Effector CD8-positive, alpha-beta T cell (primary cell): ENCODE measurements at regions not wholly inside any gene's neighbourhood (a gene's known extent, or its start where the extent isn't known, plus 50 kb on each side); places are given as distances from the start of the nearest gene placed in this dataset.

Experiments used
- DNase-seq: peaks from one replicate; lab custom pipeline; 2025; lab: John Stamatoyannopoulos, UW

DNA sequence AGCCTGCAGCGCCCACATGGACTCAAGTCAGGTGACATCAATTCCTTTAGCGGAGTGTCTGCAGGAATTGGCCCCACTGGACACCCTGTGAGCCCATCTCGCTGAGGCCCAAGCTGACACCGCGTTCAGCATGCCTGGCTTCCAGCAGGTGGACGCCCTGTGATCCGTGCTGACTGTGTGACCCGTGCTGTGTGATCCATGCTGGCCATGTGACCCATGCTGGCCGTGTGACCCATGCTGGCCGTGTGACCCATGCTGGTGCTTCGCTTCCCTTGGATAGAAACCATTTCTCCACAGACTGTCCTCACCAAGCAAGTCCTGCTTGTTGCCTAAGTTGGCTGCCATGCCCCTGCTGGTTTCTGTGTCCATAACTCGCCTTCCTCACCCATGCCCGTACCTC lies 392.1 kb downstream of the BRD1 start:
- no peak for DNase-seq

DNA sequence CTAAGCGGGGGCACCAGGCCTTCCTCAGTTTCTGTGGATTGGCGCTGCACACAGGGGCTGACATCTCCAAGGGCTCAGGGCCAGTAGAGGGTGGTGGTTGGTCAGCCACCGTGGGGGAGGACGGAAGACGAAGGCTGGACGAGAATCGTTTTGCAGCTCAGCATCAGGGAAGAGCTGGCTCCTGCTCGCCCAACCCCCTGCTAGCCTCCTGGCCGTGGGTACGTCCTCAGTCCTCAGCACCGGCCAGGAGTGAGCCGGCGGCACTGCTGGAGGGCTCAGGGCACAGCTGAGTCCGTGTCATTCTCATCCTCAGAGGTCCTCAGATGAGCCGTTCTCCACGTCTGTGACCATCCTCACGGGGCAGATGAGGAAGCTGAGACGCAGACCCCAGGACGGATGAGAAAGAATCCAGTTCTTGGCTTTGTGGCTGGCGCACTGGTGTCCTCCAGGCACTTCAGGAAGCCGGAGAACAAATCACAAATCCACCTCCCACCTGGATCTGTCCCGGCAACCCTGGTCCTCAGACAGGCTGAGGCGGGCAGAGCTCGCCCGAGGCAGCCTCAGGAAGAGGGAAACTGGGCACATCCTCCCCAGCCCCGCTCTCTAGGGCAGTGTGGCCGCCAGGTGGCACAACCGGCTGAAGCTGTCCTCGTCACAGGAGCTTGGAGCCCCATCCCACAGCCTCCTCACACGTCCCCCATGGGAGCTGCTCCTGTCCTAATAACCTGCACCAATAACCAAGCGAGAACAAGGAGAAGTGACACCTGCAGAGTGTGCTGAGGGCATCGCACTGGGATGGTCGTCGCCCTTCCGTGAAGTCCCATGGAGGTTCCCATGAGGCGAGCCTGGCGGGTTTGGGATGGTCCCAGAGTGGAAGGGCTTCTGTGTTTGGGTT lies 393.7 kb downstream of the BRD1 start:
- no peak for DNase-seq

DNA sequence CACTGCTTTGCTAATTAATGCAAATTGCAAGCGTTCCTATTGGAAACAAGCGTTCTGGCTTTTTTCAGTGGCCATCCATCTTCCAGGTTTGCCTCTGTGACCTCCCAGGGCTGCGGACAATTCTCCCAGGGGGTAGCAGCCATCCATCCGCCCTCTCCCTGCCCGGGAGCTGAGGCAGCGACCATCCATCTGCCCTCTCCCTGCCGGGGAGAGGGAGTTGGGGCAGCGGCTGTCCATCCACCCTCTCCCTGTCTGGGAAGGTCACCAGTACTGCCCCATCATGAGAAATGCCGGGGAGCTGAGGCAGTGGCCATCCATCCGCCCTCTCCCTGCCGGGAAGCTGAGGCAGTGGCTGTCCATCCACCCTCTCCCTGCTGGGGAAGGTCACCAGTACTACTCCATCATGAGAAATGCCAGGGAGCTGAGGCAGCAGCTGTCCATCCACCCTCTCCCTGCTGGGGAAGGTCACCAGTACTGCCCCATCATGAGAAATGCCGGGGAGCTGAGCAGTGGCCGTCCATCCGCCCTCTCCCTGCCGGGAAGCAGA lies 394.7 kb downstream of the BRD1 start:
- DNase-seq = no peak

DNA sequence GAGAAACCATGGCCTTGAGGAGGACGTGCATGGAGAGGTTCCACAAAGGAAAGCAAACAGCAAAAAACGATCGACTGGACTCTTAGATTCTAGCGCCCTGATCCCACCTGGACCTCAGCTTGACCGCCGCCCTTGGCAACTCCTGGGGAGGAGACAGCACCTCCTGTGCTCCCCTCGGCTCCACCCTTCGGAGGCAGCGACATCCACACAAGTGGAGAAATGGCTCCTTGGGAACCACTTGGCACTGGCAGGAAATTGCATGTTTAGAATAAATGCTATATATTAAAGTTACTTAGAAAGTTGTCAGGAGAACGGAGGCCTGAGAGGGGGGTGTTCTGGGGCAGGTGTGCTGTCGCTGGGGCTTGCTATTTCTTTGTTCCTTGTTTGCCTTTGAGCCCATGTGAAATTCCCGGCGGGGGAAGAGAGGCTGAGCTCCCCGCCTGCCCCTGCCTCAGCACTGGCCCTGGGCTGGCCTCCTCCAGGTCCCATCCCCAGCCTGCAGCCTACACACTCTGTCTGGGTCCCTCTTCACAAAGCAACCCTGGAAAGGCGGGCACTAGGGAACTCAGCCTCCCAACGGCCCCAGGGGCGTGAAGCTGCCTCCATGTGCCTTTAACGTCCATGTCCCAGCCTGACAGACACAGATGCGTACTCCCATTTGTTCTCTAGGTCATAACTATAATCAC lies 395.3 kb downstream of the BRD1 start:
- no peak for DNase-seq

DNA sequence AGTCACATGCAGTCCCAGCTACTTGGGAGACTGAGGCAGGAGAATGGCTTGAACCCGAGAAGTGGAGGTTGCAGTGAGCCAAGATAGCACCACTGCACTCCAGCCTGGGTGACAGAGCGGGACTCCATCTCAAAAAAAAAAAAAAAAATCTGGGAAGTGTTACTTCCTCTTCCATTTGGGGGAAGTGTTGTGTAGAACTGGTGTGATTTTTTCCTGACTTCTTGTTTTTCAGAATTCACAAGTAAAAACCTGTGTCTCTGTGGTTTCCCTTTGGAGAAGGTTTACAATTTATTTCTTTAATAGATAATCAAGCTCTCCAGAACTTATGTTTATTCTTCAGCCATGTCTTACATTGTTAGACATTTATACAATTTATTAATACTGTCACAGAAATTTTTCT lies 396.1 kb downstream of the BRD1 start:
- no peak for DNase-seq

DNA sequence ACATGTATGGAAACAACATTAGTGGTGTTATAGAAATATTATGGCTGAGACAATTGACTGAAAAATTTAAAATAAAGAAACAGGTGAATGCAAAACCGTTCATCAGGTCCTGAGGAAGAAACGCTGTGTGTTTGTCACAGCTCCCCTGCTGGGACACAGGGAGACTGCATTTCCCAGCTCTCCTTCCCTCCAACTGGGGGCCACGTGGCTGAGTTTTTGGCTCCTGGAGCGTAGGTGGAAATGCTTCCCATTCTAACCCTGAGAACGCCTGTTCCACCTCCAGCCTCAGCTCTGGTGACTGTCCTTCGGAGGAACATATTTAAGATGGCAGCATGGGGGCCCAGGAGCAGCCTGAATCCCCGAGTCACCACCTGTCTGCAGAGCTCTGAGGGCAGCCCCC lies 398.6 kb downstream of the BRD1 start:
- no peak for DNase-seq

DNA sequence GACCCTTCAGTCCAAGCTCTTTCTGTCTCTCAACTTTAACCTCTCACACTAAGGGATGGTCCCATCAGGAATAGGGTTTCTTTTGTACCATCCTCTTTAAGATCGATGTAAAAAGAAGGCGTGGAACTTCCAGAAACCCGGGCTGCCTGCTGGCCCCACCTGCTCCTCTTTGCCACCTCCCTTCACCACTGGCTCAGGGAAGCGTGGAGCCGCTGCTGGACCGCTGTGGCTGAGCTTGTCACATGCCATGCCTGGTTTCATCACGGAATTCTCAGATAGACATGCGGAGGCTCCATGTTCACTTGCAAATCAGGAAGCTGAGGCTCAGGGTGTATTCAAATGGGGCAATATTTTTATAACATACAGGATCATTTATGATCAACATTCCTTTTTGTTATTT lies 399.7 kb downstream of the BRD1 start:
- no peak for DNase-seq

DNA sequence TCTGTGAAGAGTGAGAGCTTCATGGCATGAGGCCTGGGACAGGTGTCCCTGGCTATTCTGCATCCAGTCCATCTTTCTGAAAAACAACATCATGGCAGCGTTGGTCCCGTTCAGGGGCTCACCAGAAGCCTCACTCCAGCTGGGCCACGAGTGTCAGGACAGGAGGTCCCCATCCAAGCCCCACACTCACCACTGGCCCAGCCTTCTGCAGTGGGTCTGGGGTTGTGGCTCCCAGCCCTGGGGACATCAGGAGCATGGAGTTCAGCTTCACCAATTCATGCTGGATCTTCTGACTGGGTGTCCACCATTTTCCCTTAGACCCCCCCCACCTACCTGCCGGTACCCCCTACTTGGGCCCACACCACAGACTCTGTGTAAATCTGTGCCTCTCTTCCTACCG lies 400.3 kb downstream of the BRD1 start:
- DNase-seq = no peak

DNA sequence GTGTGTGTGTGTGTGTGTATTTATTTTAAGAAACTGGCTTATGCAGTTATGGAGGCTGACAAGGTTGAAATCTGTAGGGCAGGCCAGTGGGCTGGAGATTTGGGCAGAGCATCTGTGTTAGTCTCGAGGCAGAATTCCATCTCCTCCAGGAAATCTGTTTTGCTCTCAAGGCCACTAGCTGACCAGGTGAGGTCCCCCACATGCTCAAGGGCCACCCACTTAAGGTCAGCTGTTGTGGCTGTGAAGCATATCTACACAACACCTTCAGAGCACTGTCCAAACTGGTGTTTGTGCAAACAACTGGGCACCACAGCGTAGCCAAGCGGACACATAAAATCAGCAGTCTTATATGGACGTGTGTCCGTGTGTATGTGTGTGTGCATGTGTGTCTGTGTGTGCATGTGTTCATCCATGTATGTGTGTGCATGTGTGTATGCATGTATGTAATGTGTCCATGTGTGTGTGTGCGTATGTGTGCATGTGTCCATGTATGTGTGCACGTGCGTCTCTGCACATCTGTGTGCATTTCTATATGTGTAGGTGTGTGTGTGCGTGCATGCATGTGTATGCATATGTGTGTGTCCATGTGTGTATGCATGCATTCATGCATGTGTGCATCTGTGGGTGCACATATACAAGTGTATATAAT lies 400.9 kb downstream of the BRD1 start:
- DNase-seq = no peak

DNA sequence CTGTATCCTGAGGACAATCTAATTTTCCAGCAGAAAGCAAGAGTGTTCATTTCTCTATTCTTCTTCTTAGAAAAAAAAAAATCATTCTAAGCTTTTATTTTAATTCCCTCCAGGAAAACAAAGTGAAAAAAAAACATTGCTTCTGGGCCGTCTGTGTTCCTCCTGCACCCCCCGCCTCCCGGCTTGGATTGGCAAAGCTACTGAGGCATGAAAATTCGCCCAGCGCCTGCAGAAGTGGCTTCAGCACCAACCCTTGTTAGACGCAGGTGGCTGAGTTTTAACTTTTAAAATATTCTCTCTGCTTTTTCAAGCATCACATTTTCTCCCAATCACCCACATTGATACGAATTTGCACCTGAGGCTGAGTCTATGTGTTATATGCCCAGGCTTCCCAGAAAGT lies 401.6 kb downstream of the BRD1 start:
- no peak for DNase-seq

DNA sequence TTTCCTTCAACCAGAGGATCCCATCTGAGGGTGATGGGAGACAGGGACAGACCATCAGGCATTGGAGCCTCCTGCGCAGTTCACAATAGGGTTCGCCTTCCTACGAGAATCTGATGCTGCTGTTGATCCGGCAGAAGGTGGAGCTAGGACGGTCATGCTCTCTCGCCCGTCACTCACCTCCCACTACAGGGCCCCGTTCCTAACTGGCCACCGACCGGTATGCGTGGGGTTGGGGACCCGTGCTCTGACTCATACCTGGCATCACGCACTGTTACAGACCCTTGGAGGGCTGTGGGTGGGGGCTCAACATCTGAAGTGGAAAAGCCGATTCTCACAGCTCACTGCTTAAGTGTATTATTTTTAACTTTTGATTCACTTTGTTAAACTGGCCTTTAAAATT lies 402.3 kb downstream of the BRD1 start:
- DNase-seq = no peak

DNA sequence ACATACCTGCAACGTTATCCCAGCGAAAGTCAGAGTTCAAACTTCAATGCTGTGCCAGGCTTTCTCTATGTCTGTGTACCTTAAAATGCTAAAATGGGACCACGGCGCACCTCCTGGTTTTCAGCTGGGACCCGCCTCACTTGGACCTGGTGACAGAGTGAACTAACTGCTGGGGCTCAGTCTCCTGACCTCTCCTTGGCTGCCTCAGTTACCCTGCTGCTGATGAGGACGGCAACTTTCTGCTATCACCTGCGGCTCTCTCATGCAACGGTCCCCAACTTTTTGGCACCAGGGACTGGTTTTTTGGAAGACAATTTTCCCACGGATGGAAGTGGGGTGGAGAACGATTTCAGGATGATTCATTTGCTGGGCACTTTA lies 402.8 kb downstream of the BRD1 start:
- DNase-seq = no peak

DNA sequence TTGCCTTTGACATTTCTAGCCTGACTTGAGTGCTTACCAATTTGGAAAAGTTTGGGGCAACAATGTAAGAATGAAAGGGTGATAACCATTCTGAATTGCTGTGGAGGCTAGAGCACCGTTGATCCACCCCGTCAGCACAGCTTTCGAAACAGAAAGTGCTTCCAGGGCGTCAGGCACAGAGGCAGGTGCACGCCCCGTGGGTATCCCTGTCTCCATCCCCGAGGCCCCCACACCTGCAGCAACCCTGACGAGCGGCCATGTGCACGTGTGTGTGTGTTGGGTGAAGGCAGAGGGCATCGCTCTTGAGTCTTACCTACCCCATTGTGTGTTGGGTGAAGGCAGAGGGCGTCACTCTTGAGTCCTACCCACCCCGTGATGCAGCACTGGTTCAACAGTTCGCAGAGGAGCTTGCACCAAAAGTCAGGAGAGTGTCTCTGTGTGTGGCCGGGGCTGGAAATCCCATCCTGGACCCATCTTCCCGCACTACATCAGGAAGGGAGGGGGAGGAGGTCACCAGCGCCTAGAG lies 404.5 kb downstream of the BRD1 start:
- no peak for DNase-seq

DNA sequence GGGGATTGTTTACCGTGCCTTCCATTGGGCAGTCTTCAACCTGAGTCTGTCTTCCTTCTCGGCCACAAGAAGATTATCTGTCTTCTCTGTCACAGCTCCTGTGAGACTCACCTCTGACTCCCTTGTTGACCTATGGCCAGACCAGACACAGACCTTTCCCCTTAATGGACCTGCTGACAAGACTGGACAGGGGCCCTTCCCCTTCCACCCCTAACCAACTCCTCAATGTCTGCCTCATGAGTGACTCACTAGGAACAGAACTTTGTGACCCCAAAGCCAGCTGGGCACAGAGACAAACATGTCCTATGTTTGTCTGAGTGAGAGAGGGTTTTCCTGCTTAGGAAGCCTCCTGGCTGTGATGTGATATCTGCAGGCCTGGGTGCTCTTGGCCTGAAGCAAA lies 405.0 kb downstream of the BRD1 start:
- no peak for DNase-seq

DNA sequence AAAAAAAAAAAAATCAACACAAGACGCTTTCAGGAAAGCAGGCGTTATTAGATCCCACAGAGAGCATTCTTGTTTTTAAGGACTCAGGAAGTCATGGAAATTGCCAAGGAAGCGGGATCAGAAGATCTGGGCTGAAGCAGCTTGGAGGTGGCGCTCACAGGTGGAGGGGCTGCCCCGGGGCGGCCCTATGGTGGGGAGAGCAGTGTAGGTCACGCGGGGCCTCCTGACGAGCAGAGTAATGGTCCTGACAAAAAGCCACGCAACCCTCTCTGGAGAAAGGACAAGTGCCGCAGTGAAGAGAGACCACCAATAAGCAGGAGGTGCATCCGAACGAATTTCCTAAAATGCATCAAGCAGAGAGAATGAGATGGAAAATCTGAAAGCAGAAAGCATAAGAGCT lies 407.0 kb downstream of the BRD1 start:
- no peak for DNase-seq

DNA sequence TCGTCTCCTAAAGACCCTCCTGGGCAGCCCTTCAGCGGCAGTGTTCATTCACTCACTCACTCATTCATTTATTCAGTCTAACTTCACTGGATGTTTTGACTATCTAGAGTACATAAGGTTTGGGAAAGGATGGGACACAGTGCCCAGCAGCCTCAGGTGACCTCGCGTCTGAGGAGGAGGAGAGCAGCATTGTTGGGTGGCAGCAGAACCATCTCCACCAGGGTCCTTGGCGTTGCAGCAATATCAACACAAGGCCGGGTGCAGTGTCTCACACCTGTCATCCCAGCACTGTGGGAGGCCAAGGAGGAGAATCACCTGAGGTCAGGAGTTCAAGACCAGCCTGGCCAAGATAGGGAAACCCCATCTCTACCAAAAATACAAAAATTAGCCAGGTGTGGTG lies 408.0 kb downstream of the BRD1 start:
- DNase-seq = no peak

DNA sequence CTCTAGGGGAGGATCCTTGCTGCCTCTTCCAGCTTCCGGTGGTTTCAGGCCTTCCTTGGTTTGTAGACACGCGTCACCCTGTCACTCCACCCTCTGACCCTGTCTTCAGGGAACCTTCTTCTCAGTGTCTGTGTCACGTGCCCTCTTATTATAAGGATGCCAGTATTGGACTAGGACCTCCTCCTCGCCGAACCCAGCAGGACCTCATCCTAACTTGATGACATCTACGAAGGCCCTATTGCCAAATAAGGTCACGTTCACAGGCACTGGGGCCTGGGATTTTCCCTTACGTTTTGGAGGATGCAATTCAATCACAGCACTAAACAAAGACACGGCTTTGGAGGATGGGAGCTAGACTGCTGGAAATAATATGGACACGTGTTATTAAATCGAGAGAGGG lies 408.7 kb downstream of the BRD1 start:
- no peak for DNase-seq

DNA sequence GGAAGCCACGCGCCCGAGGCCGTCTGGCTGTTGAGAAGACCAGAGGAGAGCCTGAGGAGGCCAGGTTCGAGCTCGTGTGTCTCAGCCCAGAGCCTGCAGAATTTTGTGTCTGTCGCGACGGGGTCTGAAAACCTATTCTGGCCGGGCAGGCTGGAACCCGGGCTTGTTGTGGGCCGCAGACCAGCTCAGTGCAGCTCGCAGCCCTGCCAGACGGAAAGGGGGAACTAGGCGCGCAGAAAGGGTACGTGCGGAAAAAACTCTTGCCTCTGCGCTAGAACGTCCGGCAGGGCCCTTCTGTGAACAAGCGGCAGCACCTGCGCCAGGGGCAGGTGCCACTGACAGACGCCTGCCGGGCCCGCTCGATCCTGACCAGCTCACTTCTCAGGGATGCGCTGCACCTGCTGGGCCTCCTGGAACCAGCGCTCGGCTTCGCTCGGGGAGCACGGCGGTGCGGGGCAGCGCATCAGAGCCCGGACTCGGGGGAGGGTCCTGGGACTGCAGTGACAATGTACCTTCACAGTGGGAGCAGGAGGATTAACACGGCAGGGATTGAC lies 409.3 kb downstream of the BRD1 start:
- DNase-seq = no peak

DNA sequence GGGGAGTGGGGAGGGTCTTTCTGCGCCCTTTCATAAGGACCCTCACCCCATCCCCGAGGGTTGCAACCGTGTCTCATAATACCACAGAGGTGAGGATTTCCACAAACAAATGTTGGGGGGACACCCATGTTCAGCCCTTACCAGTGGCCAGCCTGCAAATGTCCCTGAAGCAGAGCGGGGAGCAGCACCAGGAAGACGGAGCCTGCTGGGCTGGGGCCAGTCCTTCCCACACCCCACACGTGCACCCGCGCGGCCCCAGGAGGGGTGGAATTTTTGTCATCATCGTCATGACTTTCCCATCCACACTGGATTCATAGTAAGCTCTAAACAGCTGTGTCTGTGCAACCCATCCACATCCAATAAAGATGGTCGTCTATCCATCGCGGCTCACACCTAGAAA lies 409.8 kb downstream of the BRD1 start:
- no peak for DNase-seq

DNA sequence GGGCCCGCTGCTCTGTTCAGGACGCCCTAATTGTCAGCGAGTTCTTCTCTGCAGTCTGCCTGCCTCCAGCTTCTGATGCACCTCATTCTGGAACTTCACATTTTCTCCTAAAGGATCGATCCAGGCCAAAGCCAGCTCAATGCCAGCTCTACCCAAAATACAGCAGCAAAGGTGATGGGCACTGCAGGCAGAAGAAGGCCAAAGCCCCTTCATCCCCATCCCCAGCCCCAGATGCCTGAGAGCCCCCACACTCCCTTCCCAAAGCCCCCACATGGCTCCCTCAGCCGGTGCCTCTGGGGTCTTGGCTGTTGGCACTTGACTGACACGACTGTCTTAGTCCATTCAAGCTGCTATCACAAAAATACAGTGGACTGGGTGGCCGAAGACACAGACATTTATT lies 410.3 kb downstream of the BRD1 start:
- no peak for DNase-seq

DNA sequence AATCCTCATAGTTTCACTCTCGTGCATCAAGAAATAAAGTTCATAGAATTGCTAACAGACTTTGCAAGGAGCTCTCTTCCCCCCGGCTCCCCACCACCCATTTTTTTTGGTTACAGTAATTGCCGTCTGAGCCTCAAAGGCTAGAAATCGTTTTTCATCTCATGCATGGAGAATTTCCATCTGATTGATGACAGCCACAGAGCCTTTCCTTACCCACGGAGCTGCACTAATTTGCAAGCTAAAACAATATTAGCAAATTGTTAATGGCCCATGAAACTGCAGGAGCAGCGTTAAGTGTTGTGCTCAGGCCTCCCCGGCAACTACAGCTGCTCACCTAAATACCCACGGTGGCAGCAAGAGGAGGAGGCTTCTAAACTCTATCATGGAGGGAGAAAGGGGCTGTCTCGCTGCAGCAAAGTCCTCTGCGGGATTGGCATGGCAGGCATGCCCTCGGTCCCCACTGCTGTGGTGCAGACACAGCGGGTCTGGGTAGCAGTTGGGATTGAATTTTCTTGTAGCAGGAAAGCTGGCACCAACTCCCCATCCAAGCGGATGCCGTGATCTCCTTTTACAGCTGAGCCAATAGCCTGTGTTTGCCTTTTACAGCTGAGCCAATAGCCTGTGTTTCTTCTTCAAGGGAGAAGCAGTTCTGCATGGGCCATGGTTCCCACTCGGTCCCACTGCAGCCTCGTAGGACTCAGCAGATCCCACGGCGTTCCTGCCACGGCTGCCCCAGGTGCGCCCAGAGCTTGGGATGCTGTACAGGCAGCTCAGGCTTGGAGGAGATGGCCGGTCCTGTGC lies 412.3 kb downstream of the BRD1 start:
- no peak for DNase-seq
